ENCODE measurements at regions not wholly inside any gene's neighbourhood (a gene's known extent, or its start where the extent isn't known, plus 50 kb on each side); places are given as distances from the start of the nearest gene placed in this dataset.

- no peak for TF ChIP-seq CTCF (IDR thresholded peaks at IDR 0.05; ENCODE audit: low read depth, low read length, poor library complexity, severe bottlenecking)
- TF ChIP-seq EZH2phosphoT487 (IDR thresholded peaks at IDR 0.05; ENCODE audit: borderline replicate concordance, low read length) = no peak
These were observed 368.8 kb downstream of the TDRD3 start for GRCh38 chr13:60765700-60766411.

Measured in DOHH2 (cell line).